ENCODE measurements at regions not wholly inside any gene's neighbourhood (a gene's known extent, or its start where the extent isn't known, plus 50 kb on each side); places are given as distances from the start of the nearest gene placed in this dataset.
A peak's percentile ranks its signal among the peaks of the same experiment; 100 is the strongest.
"Not testable (repeated sequence)": the region's sequence is repeated elsewhere in the genome, so short reads cannot be mapped to it uniquely, and the experiment has no call there.

DNA sequence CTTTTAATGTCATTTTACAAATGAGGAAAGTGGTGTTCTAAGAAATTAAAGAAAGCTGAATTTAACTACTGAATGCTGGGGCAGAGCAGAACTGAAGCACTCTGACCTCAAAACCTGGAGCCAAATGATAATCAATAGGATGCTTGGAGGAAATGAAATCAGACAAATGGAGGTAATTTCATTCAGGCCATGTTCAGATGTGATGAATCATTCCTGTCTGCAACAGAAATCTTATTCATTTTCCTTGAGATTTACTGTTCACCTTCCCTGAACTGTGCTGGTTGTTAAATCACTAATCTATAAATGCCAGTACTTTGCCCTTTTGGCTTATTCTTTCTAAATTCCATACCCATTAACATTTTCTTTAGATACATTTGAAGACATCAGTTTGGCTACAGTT is 85.6 kb upstream of the SNX7 start:
- DNase-seq: no peak

GRCh38 chr1:98565951-98566350 is 95.6 kb upstream of the SNX7 start:
- no peak for DNase-seq

DNA sequence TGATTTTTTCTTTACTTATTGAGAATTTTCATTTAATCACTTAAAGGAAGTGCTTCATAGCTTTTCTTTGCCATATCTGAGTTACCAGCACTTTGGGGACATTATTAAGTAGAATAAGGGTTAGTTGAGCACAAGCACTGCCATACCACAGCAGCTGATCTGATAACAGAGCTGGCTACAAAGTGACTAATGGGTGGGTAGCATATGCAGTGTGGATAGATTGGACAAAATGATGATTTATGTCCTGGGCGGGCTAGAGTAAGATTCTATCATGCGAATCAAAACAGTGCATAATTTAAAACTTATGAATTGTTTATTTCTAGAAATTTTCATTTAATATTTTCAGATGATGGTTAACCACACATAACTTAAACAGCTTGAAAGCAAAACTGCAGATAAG is 102.2 kb upstream of the SNX7 start:
- no peak for DNase-seq

GRCh38 chr1:98557895-98558294 is 103.6 kb upstream of the SNX7 start:
- no peak for DNase-seq

DNA sequence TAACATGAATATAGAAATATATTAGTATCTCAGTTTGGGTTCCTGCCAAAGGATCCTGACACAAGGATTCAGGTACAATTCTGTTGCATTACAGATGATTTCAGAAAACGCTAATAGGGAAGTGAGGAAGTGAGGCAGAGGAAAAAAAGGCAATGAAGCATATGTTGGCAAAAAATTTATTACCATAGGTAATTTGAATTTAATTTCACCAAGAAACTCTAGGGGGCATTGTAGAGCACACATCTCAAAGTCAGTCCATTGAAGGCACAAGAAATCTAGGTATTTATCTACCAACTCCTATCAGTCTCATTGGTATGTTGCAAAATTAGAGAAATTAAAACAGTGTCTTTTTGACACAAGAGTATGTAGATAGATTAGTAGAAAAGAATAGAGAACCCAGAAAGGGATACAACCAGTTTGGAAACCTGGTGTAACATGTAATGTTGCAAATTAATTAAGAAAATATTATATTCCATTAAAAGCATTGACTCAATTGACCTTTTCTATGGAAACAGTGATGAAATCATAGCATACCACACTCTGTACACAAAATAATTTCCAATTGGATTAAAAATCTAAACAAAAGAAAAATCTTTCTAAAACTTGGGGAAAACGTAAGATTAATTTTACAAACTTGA is 104.9 kb upstream of the SNX7 start:
- DNase-seq: peak; percentile 19

DNA sequence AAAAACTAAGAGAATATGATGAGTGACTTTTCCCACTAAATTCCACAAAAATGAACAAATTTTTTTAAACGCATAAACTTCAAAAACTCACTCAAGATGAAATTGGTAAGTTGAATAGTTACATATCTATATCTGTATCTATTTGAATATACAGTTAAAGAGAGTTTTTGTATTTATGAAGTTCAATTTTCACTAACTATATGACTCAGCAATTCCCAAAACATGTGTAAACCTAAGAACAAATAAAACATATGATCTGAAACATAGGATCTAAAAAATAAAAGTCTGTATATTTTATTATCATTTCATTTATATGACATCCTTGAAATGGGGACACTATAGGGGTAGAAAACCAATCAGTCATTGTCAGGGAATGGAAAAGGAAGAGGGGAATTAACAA is 105.7 kb upstream of the SNX7 start:
- DNase-seq: no peak

GRCh38 chr1:98552576-98553074 is 108.9 kb upstream of the SNX7 start:
- DNase-seq: not testable (repeated sequence)

- DNase-seq: no peak
Observed at GRCh38 chr1:98550076-98550475, 111.4 kb upstream of the SNX7 start.

DNA sequence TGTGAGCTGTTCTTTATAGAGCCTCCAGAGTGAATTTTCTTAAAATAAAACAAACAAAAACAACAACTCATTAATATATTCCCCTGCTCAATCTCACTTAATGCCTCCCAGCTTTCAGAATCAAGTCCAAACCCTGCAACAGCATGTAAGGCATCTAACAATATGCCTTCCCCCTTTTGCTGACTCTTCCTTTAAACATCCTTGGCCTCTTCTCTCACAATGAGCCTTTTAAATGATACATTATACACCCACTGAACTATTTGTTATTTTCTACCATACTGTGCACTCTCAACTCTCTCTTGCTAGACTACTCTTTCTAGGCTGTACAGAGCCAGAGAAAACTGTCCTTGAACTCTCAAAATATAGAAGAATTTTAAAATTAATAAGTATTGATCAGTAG is 115.2 kb upstream of the SNX7 start:
- no peak for DNase-seq

DNA sequence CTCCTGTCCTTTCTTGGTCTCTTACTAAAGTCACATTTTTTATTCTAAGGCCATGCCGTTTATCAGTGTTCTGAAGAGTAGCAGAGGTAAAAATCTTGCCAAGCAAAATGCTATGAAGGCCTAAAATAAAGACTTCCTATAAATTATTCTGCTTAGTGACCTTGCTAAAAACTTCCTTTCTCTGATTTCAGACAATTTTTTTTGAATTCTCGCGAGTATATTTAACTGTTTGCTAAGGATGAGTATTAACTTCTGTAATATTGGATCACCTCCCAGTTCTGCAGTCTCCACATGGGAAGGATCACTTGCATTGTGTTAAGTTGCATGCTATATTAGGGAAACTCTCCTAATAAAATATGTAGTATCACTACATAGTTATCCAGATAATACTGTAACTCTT is 123.4 kb upstream of the SNX7 start:
- no peak for DNase-seq

GRCh38 chr1:98523256-98523655 is 138.3 kb upstream of the SNX7 start:
- DNase-seq: no peak

DNA sequence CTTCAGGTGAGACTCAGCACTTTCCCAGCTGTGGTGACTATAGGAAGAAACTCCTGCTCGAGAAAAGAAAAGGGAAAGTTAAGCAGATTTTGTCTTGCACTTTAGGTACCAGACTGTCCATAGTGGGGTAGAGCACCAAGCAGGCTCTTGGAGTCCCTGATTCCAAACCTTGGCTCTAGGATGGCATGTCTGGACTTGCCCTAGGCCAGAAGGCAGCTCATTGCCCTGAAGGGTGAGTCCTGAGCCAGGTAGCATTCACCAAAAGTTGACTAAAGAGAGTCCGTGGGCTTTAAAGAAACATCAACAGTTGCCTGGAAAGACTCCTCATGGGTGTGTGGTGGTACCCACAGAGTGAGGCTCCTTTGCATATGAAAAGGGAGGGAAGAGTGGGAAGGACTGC is 145.2 kb upstream of the SNX7 start:
- no peak for DNase-seq

DNA sequence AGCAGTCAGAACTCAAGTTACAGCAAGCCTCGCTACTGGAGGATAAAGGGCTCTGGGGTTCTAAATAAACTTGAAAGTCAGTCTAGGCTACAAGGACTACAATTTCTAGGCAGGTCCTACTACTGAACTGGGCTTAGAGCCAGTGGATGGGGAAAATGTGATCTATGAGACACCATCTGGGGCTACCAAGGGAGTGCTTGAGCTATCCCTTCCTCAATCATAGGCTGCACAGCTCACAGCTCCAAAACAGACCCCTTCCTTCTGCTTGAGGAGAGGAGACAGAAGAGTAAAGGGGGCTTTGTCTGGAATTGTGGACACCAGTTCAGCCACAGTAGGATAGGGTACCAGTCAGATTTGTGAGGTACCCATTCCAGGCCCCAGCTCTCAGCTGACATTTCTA is 145.8 kb upstream of the SNX7 start:
- DNase-seq: no peak

DNA sequence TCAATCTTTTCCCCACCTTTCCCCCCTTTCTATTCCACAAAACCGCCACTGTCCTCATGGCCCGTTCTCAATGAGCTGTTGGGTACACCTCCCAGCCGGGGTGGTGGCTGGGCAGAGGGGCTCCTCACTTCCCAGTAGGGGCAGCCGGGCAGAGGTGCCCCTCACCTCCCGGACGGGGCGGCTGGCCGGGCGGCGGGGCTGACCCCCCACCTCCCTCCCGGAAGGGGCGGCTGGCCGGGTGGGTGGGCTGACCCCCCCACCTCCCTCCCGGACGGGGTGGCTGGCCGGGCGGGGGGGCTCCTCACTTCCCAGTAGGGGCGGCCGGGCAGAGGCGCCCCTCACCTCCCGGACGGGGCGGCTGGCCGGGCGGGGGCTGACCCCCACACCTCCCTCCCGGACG is 149.3 kb upstream of the SNX7 start:
- not testable (repeated sequence) for DNase-seq

- no peak for DNase-seq
Observed at GRCh38 chr1:98503771-98504170, 157.8 kb upstream of the SNX7 start.

DNA sequence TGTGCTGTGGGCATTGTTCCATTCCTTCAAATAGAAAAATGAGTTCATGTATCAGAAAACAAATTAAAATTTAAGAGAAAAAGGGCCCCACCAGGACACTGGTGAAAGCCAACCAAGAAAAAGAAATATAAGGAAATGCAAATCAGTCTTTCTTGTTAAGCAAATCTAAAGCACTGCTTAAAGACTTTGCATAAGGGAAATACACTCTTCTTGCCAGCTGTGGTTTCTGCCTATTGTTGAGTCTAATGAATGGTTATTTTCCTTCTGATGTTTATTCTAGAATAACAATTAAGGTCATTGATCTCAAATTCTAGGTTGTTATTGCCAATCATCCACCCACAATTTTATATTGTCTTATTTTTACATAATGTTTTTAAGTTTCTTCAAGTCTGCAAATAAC is 158.6 kb upstream of the SNX7 start:
- no peak for DNase-seq

GRCh38 chr1:98500324-98500723 is 161.2 kb upstream of the SNX7 start:
- no peak for DNase-seq

- DNase-seq: no peak
Observed at GRCh38 chr1:98498651-98499050, 162.9 kb upstream of the SNX7 start.

GRCh38 chr1:98497497-98497896 is 164.0 kb upstream of the SNX7 start:
- DNase-seq: no peak

GRCh38 chr1:98496256-98496995 is 165.1 kb upstream of the SNX7 start:
- no peak for DNase-seq

GRCh38 chr1:98493469-98493868 is 168.1 kb upstream of the SNX7 start:
- no peak for DNase-seq

GRCh38 chr1:98490099-98490498 is 171.4 kb upstream of the SNX7 start:
- no peak for DNase-seq

DNA sequence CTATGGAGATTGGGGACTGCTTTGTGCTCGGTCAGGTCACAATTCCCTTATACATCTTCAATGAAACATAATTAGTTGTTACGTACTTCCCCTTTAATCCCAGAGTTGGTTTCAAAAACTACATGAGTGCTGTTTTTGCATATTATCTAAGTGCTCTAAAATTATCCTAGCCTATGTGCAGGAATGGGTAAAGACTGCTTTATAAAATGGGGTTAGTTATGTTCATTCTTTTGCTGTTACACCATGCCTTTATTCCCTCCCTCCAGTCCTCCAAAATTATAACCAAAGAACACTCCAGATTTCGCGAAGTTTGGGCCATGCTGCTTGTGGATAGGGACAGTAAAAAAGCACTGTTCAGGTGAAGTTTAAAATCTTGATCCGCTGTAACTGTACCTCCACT is 173.9 kb upstream of the SNX7 start:
- DNase-seq: no peak

DNA sequence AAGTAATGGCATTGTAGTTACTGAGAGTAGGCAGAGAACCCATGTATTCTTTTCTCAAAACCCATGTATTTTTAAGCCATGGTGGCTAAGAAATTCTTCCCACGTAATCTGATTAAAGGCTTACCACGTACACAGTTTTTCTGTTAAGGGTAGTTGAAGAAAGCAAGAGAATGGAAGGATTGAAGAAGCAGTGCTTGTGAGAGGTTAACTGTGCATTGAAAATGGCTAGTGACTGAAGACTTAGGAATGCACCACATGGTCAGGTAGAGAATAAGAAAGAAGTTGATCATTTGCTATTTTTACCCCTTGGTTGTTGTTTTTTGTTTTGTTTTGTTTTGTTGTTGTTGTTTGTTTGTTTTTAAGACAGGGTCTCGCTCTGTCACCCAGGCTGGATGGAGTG is 178.9 kb upstream of the SNX7 start:
- no peak for DNase-seq

DNA sequence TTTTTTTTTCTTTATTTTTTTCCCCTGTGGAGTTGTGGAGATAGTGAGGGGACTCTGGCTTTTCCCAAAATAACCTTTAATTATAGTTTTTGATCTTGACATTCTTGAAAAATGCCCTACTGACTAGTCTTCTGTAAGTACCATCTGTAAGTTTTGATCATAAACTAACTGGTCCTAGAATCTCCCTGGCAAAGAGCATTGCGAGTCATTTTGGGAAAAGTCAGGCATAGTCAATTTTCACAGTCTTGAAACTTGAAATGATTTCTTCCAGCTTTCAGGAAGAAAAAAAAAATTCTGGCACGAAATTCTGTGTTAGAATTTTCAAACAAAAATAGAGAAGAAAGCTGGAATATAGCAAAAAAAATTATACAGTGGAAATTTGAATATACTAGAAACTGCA is 181.2 kb upstream of the SNX7 start:
- DNase-seq: peak; percentile 23
